H4 (cell line): ENCODE measurements at regions not wholly inside any gene's neighbourhood (a gene's known extent, or its start where the extent isn't known, plus 50 kb on each side); places are given as distances from the start of the nearest gene placed in this dataset.
A peak's percentile ranks its signal among the peaks of the same experiment; 100 is the strongest.

Source experiments
- DNase-seq: peaks from one replicate; pipeline ENCODE4 v3.0.0-alpha.2; 2015; ENCODE audit warnings: low spot score

GRCh38 chr10:118246332-118247295, 95.5 kb downstream of the FAM204A start:
- DNase-seq: no peak

GRCh38 chr10:118243907-118244306, 98.2 kb downstream of the FAM204A start:
- no peak for DNase-seq

GRCh38 chr10:118241229-118242137, 100.6 kb downstream of the FAM204A start:
- peak; percentile 75 for DNase-seq

GRCh38 chr10:118239236-118239630, 102.9 kb downstream of the FAM204A start:
- DNase-seq: no peak

- DNase-seq: no peak
These were observed 103.4 kb downstream of the FAM204A start for GRCh38 chr10:118238573-118239235.

GRCh38 chr10:118237930-118238329, 104.2 kb downstream of the FAM204A start:
- DNase-seq: no peak

GRCh38 chr10:118234683-118235082, 107.4 kb downstream of the FAM204A start:
- DNase-seq: no peak

GRCh38 chr10:118220346-118220850, 121.7 kb downstream of the FAM204A start:
- DNase-seq: no peak

GRCh38 chr10:118218562-118218961, 123.6 kb downstream of the FAM204A start:
- DNase-seq: no peak

- no peak for DNase-seq
These were observed 125.5 kb downstream of the FAM204A start for GRCh38 chr10:118216571-118217170.

GRCh38 chr10:118216020-118216419, 126.1 kb downstream of the FAM204A start:
- DNase-seq: no peak

- no peak for DNase-seq
These were observed 127.3 kb downstream of the FAM204A start for GRCh38 chr10:118214776-118215175.

- DNase-seq: no peak
These were observed 128.7 kb downstream of the FAM204A start for GRCh38 chr10:118213436-118213835.

GRCh38 chr10:118210276-118210675, 131.8 kb downstream of the FAM204A start:
- DNase-seq: no peak

GRCh38 chr10:118209215-118209614, 132.9 kb downstream of the FAM204A start:
- no peak for DNase-seq

GRCh38 chr10:118207470-118208007, 134.6 kb downstream of the FAM204A start:
- DNase-seq: no peak

- DNase-seq: no peak
These were observed 137.7 kb downstream of the FAM204A start for GRCh38 chr10:118204292-118204943.

GRCh38 chr10:118203461-118203860, 138.7 kb downstream of the FAM204A start:
- DNase-seq: no peak

GRCh38 chr10:118195729-118196128, 146.4 kb downstream of the FAM204A start:
- DNase-seq: no peak

- DNase-seq: no peak
These were observed 146.9 kb upstream of the RAB11FIP2 start for GRCh38 chr10:118193642-118194041.
